H9 (cell line): ENCODE measurements at regions not wholly inside any gene's neighbourhood (a gene's known extent, or its start where the extent isn't known, plus 50 kb on each side); places are given as distances from the start of the nearest gene placed in this dataset.
"Not testable (repeated sequence)": the region's sequence is repeated elsewhere in the genome, so short reads cannot be mapped to it uniquely, and the experiment has no call there.

Experiments
- DNase-seq: peaks from one replicate; pipeline ENCODE4 v3.0.0-alpha.2; 2017
- H2AFZ ChIP-seq: one replicate; pipeline ENCODE4 v1.6.1; 2013; ENCODE audit warnings: mild to moderate bottlenecking, low read length, control low read depth, moderate library complexity
- H2AK5ac ChIP-seq: 2 replicates; pipeline ENCODE4 v1.6.1; 2013; ENCODE audit warnings: low read length, control low read depth, mixed read lengths; ENCODE audit not compliant: insufficient read length
- H2BK120ac ChIP-seq: one replicate; pipeline ENCODE4 v1.6.1; 2013; ENCODE audit warnings: low read depth, mild to moderate bottlenecking, low read length, control low read depth, inconsistent platforms; ENCODE audit not compliant: poor library complexity, severe bottlenecking
- H2BK12ac ChIP-seq: 2 replicates; pipeline ENCODE4 v1.6.1; 2013; ENCODE audit warnings: low read length, control low read depth, mixed read lengths, low read depth; ENCODE audit not compliant: insufficient read length
- H2BK15ac ChIP-seq: 2 replicates; pipeline ENCODE4 v1.6.1; 2013; ENCODE audit warnings: low read depth, low read length, control low read depth
- H2BK20ac ChIP-seq: one replicate; pipeline ENCODE4 v1.6.1; 2013; ENCODE audit warnings: low read depth, mild to moderate bottlenecking, low read length, control low read depth, inconsistent platforms; ENCODE audit not compliant: poor library complexity, severe bottlenecking
- H2BK5ac ChIP-seq: 2 replicates; pipeline ENCODE4 v1.6.1; 2013; ENCODE audit warnings: low read length, control low read depth, mixed read lengths; ENCODE audit not compliant: insufficient read length
- H3K14ac ChIP-seq: 2 replicates; pipeline ENCODE4 v1.6.1; 2013; ENCODE audit warnings: low read length, control low read depth; ENCODE audit not compliant: insufficient read depth
- H3K18ac ChIP-seq: 2 replicates; pipeline ENCODE4 v1.6.1; 2013; ENCODE audit warnings: low read depth, mild to moderate bottlenecking, mixed read lengths, low read length, control low read depth; ENCODE audit not compliant: insufficient read length
- H3K23ac ChIP-seq: 2 replicates; pipeline ENCODE4 v1.6.1; 2013; ENCODE audit warnings: low read length, control low read depth, mixed read lengths, low read depth; ENCODE audit not compliant: insufficient read length
- H3K23me2 ChIP-seq: 2 replicates; pipeline ENCODE4 v1.6.1; 2013; ENCODE audit warnings: low read depth, mild to moderate bottlenecking, mixed read lengths, low read length, control low read depth; ENCODE audit not compliant: insufficient read length, poor library complexity, severe bottlenecking
- H3K27ac ChIP-seq: 2 replicates; pipeline ENCODE4 v1.5.1; 2013; ENCODE audit warnings: low read length, control low read depth, mixed read lengths, low read depth; ENCODE audit not compliant: insufficient read length
- H3K27me3 ChIP-seq: 2 replicates; pipeline ENCODE4 v1.6.1; 2013; ENCODE audit warnings: low read length, control low read depth, inconsistent platforms; ENCODE audit not compliant: insufficient read depth
- H3K4ac ChIP-seq: 2 replicates; pipeline ENCODE4 v1.6.1; 2013; ENCODE audit warnings: low read depth, mild to moderate bottlenecking, control low read depth, inconsistent platforms, low read length, moderate library complexity
- H3K4me1 ChIP-seq: 2 replicates; pipeline ENCODE4 v1.6.1; 2013; ENCODE audit warnings: low read length, control low read depth, inconsistent platforms; ENCODE audit not compliant: insufficient read depth
- H3K4me2 ChIP-seq: 2 replicates; pipeline ENCODE4 v1.6.1; 2013; ENCODE audit warnings: low read length, control low read depth, mixed read lengths; ENCODE audit not compliant: insufficient read length, insufficient read depth
- H3K56ac ChIP-seq: 2 replicates; pipeline ENCODE4 v1.6.1; 2013; ENCODE audit warnings: low read depth, mild to moderate bottlenecking, mixed read lengths, low read length, control low read depth; ENCODE audit not compliant: insufficient read length
- H3K79me1 ChIP-seq: 2 replicates; pipeline ENCODE4 v1.6.1; 2013; ENCODE audit warnings: low read depth, mild to moderate bottlenecking, moderate library complexity, low read length, control low read depth, inconsistent platforms; ENCODE audit not compliant: insufficient read depth, poor library complexity, severe bottlenecking
- H3K79me2 ChIP-seq: 2 replicates; pipeline ENCODE4 v1.6.1; 2013; ENCODE audit warnings: low read length, control low read depth, inconsistent platforms; ENCODE audit not compliant: insufficient read depth
- H3K9ac ChIP-seq: 2 replicates; pipeline ENCODE4 v1.6.1; 2013; ENCODE audit warnings: low read length, control low read depth, mixed read lengths; ENCODE audit not compliant: insufficient read length; ENCODE audit errors: extremely low read depth
- H3K9me3 ChIP-seq: one replicate; pipeline ENCODE4 v1.6.1; 2013; ENCODE audit warnings: low read depth, low read length, inconsistent platforms; ENCODE audit not compliant: control insufficient read depth
- H3T11ph ChIP-seq: one replicate; pipeline ENCODE4 v1.6.1; 2013; ENCODE audit warnings: mild to moderate bottlenecking, low read length, control low read depth, inconsistent platforms
- H4K20me1 ChIP-seq: one replicate; pipeline ENCODE4 v1.6.1; 2013; ENCODE audit not compliant: control insufficient read depth, insufficient read length, insufficient read depth
- H4K5ac ChIP-seq: 2 replicates; pipeline ENCODE4 v1.6.1; 2013; ENCODE audit warnings: low read depth, mild to moderate bottlenecking, mixed read lengths, low read length, control low read depth; ENCODE audit not compliant: insufficient read length
- H4K8ac ChIP-seq: replicated peaks from 2 replicates; pipeline ENCODE4 v1.6.1; 2013; ENCODE audit warnings: low read length, control low read depth, mixed read lengths, low read depth; ENCODE audit not compliant: insufficient read length
- H4K91ac ChIP-seq: 2 replicates; pipeline ENCODE4 v1.6.1; 2013; ENCODE audit warnings: low read depth, mild to moderate bottlenecking, moderate library complexity, mixed read lengths, low read length, control low read depth; ENCODE audit not compliant: insufficient read length
- H3K27ac Mint-ChIP-seq, 3 experiments: 2 replicates in 2 of 3; 3 replicates in 1 of 3; pipeline ENCODE4 v1.8.0; 2020 to 2021; ENCODE audit warnings: mixed read lengths in 3 of 3, mild to moderate bottlenecking in 1 of 3, moderate library complexity in 1 of 3
- H3K27me3 Mint-ChIP-seq: 2 replicates; pipeline ENCODE4 v1.8.0; 2021; ENCODE audit warnings: low read depth, mild to moderate bottlenecking, moderate library complexity, mixed read lengths
- H3K36me3 Mint-ChIP-seq, 3 experiments: 2 replicates in 2 of 3; 3 replicates in 1 of 3; pipeline ENCODE4 v1.8.0; 2020 to 2021; ENCODE audit warnings: low read depth in 3 of 3, mixed read lengths in 3 of 3; ENCODE audit not compliant: insufficient read depth in 1 of 3
- H3K4me1 Mint-ChIP-seq, 2 experiments: 2 replicates each; pipeline ENCODE4 v1.8.0; 2020; ENCODE audit warnings: mixed read lengths in 2 of 2
- H3K4me3 Mint-ChIP-seq, 2 experiments: 2 replicates in 1 of 2; 3 replicates in 1 of 2; pipeline ENCODE4 v1.8.0; 2020 to 2021; ENCODE audit warnings: mild to moderate bottlenecking in 2 of 2, mixed read lengths in 2 of 2, moderate library complexity in 1 of 2
- H3K9me3 Mint-ChIP-seq, 2 experiments: 2 replicates in 1 of 2; 3 replicates in 1 of 2; pipeline ENCODE4 v1.8.0; 2020; ENCODE audit warnings: mild to moderate bottlenecking in 2 of 2, mixed read lengths in 2 of 2, moderate library complexity in 1 of 2
- CTCF ChIP-seq: fragments of 200-600 bp; sonication (generic); conservative IDR thresholded peaks from 3 replicates; pipeline ENCODE4 v1.8.0; 2021; ENCODE audit warnings: antibody characterized with exemption, mild to moderate bottlenecking
- WGBS: extraction: QIAGEN DNeasy Blood & Tissue Kit; methylation state at CpG from one replicate; pipeline ENCODE4 v1.1.7; 2013; ENCODE audit warnings: missing lambda C conversion rate, low lambda C conversion rate, mixed read lengths; ENCODE audit not compliant: insufficient read length; ENCODE audit errors: extremely low coverage; 5-methylcytosine and 5-hydroxymethylcytosine counted together

GRCh38 chr2:126275098-126275497 lies 380.9 kb upstream of the GYPC start:
- H3K9me3 ChIP-seq, result no peaks in the 10 kb centered on the region
- H3K27me3 Mint-ChIP-seq, result peaks cover 6% of the 10 kb centered on the region
- H4K5ac ChIP-seq, result no peak overlapping the region
- H3K27me3 ChIP-seq, result no peaks in the 10 kb centered on the region
- TF ChIP-seq CTCF, result no peak
- H3K36me3 Mint-ChIP-seq, result no peaks in the 10 kb centered on the region; a peak in 1 of 7 replicates
- no peak overlapping the region for H3K27ac Mint-ChIP-seq
- no peak for DNase-seq
- H4K8ac ChIP-seq, result no peak overlapping the region
- H3K4me1 ChIP-seq, result no peaks in the 10 kb centered on the region
- H4K91ac ChIP-seq, result no peak overlapping the region
- H3T11ph ChIP-seq, result no peak overlapping the region
- H3K4ac ChIP-seq, result no peak overlapping the region
- H3K79me1 ChIP-seq, result no peaks in the 10 kb centered on the region
- H2BK5ac ChIP-seq, result no peak overlapping the region
- H3K14ac ChIP-seq, result no peak overlapping the region
- H3K27ac ChIP-seq, result no peak overlapping the region
- H3K56ac ChIP-seq, result no peak overlapping the region
- H3K79me2 ChIP-seq, result no peaks in the 10 kb centered on the region
- no peak overlapping the region for H2BK15ac ChIP-seq
- no peak overlapping the region for H2BK12ac ChIP-seq
- H3K9ac ChIP-seq, result no peak overlapping the region
- H2AFZ ChIP-seq, result no peak overlapping the region
- no peak overlapping the region for H2AK5ac ChIP-seq
- H2BK20ac ChIP-seq, result no peak overlapping the region
- no peaks in the 10 kb centered on the region for H3K23me2 ChIP-seq
- H3K23ac ChIP-seq, result no peak overlapping the region
- no peak overlapping the region for H2BK120ac ChIP-seq
- no peak overlapping the region for H3K18ac ChIP-seq
- H3K4me2 ChIP-seq, result no peak overlapping the region
- no CpG with 5 or more reads among the region's 2 CpGs for WGBS
- no peaks in the 10 kb centered on the region for H4K20me1 ChIP-seq
- H3K4me1 Mint-ChIP-seq, result no peaks in the 10 kb centered on the region
- no peaks in the 10 kb centered on the region for H3K9me3 Mint-ChIP-seq
- no peak overlapping the region for H3K4me3 Mint-ChIP-seq

GRCh38 chr2:126276268-126276667 lies 379.7 kb upstream of the GYPC start:
- not testable (repeated sequence) for H3K56ac ChIP-seq, H4K91ac ChIP-seq, H4K8ac ChIP-seq, H3K23me2 ChIP-seq, H2BK12ac ChIP-seq, H3K4me3 Mint-ChIP-seq, H2BK5ac ChIP-seq, H3K18ac ChIP-seq, H3K79me1 ChIP-seq, H2BK120ac ChIP-seq, H3K4me2 ChIP-seq, H3K4me1 Mint-ChIP-seq, H3K36me3 Mint-ChIP-seq, H3K27me3 Mint-ChIP-seq, H3K79me2 ChIP-seq, H3K23ac ChIP-seq, H3K27me3 ChIP-seq, H2BK20ac ChIP-seq, H3K9ac ChIP-seq, DNase-seq, H3K4ac ChIP-seq, H3T11ph ChIP-seq, H3K9me3 ChIP-seq, H3K27ac Mint-ChIP-seq, H4K5ac ChIP-seq, H3K14ac ChIP-seq, H3K4me1 ChIP-seq, H2AK5ac ChIP-seq, H3K9me3 Mint-ChIP-seq, H3K27ac ChIP-seq, H2BK15ac ChIP-seq, H4K20me1 ChIP-seq, H2AFZ ChIP-seq
